HL-60 (cell line): ENCODE measurements at regions not wholly inside any gene's neighbourhood (a gene's known extent, or its start where the extent isn't known, plus 50 kb on each side); places are given as distances from the start of the nearest gene placed in this dataset.

ENCODE experiments used
- DNase-seq, 2 experiments: peaks; one replicate each; pipeline ENCODE4 v3.0.0-alpha.2; 2010 to 2020; ENCODE audit warnings: low read depth in 1 of 2, low spot score in 1 of 2
- H3K27ac ChIP-seq: fragments of 250-450 bp; sonication (Bioruptor Pico); replicated peaks from 2 replicates; pipeline ENCODE4 v1.5.1; 2020; ENCODE audit warnings: mild to moderate bottlenecking, moderate library complexity
- H3K27me3 ChIP-seq: fragments of 250-450 bp; sonication (Bioruptor Pico); 2 replicates; pipeline ENCODE4 v1.5.1; 2021; ENCODE audit warnings: mild to moderate bottlenecking, moderate library complexity; ENCODE audit not compliant: insufficient read depth, poor library complexity, severe bottlenecking
- H3K4me3 ChIP-seq: replicated peaks from 2 replicates; pipeline ENCODE4 v1.5.1; 2011; ENCODE audit warnings: mild to moderate bottlenecking, control low read depth, low read length; ENCODE audit not compliant: insufficient read depth
- CTCF ChIP-seq: IDR thresholded peaks from one replicate; pipeline ENCODE4 v1.5.1; 2011; ENCODE audit warnings: low read length, control low read depth, inconsistent platforms; ENCODE audit not compliant: insufficient read depth
- GABPA ChIP-seq: IDR thresholded peaks from 2 replicates; pipeline ENCODE4 v1.6.1; 2012; ENCODE audit warnings: low read depth
- POLR2AphosphoS5 ChIP-seq: IDR thresholded peaks from 2 replicates; pipeline ENCODE4 v1.6.1; 2012; ENCODE audit warnings: low read depth
- REST ChIP-seq: IDR thresholded peaks from 2 replicates; pipeline ENCODE4 v1.6.1; 2012; ENCODE audit warnings: low read depth; ENCODE audit not compliant: insufficient replicate concordance
- SPI1 ChIP-seq: IDR thresholded peaks from 2 replicates; pipeline ENCODE4 v1.6.1; 2012; ENCODE audit warnings: low read depth, mild to moderate bottlenecking, borderline replicate concordance

DNA sequence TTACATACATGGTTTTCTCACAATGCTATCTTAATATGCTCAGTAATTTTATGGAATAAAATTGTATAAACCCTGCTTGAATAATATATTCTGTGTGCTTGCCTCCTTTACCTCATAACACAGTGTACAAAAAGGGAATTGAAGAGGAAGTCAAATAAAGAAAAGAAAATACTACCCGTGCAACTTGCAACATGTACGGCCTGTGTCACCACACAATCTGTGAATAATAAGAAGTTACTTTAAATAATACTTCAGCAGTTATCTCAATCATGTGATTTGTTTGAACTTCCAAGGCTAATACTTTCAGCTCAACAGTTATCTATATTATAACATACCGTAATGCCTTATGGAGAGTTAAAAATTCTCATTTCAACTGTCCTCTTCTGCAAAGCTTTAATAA is 58.1 kb upstream of the SATB1 start:
- Histone ChIP-seq H3K27me3 (no peaks in the 10 kb centered on the region), H3K4me3 (no peak overlapping the region), H3K27ac (no peak overlapping the region)
- TF ChIP-seq POLR2AphosphoS5 (no peak), CTCF (no peak), SPI1 (peak; percentile 32; the same call in 1 of the 2 replicates), GABPA (no peak), REST (no peak)
- no peak for DNase-seq

- Histone ChIP-seq H3K27ac (no peak overlapping the region), H3K27me3 (no peaks in the 10 kb centered on the region), H3K4me3 (no peak overlapping the region)
- DNase-seq, result no peak
- TF ChIP-seq REST, result no peak
- no peak for TF ChIP-seq GABPA
- no peak for TF ChIP-seq CTCF
- no peak for TF ChIP-seq SPI1
- TF ChIP-seq POLR2AphosphoS5, result no peak
Observed at GRCh38 chr3:18481946-18482548, 56.9 kb upstream of the SATB1 start.

- H3K27me3 ChIP-seq, result no peaks in the 10 kb centered on the region
- no peak overlapping the region for H3K27ac ChIP-seq
- no peak overlapping the region for H3K4me3 ChIP-seq
- no peak for DNase-seq
- TF ChIP-seq SPI1, result no peak
- no peak for TF ChIP-seq REST
- TF ChIP-seq GABPA, result no peak
- no peak for TF ChIP-seq POLR2AphosphoS5
- no peak for TF ChIP-seq CTCF
Observed at GRCh38 chr3:18477620-18478019, 52.5 kb upstream of the SATB1 start.
